ENCODE measurements at regions not wholly inside any gene's neighbourhood (a gene's known extent, or its start where the extent isn't known, plus 50 kb on each side); places are given as distances from the start of the nearest gene placed in this dataset.
"Not testable (repeated sequence)": the region's sequence is repeated elsewhere in the genome, so short reads cannot be mapped to it uniquely, and the experiment has no call there.

GRCh38 chr6:119431799-119432198 lies 82.2 kb upstream of the MAN1A1 start:
- no peak for DNase-seq (ENCODE audit: low read depth in 2 of 2, low spot score in 1 of 2)

- no peak for DNase-seq (ENCODE audit: low read depth in 2 of 2, low spot score in 1 of 2)
These were observed 81.2 kb upstream of the MAN1A1 start for GRCh38 chr6:119430805-119431204.

GRCh38 chr6:119428633-119429032 lies 79.1 kb upstream of the MAN1A1 start:
- no peak for DNase-seq (ENCODE audit: low read depth in 2 of 2, low spot score in 1 of 2)

- no peak for DNase-seq (ENCODE audit: low read depth in 2 of 2, low spot score in 1 of 2)
These were observed 77.1 kb upstream of the MAN1A1 start for GRCh38 chr6:119426619-119427018.

GRCh38 chr6:119423996-119424395 lies 74.4 kb upstream of the MAN1A1 start:
- no peak for DNase-seq (ENCODE audit: low read depth in 2 of 2, low spot score in 1 of 2)

GRCh38 chr6:119418084-119418483 lies 68.5 kb upstream of the MAN1A1 start:
- DNase-seq (ENCODE audit: low read depth in 2 of 2, low spot score in 1 of 2), result not testable (repeated sequence)

- no peak for DNase-seq (ENCODE audit: low read depth in 2 of 2, low spot score in 1 of 2)
These were observed 57.6 kb upstream of the MAN1A1 start for GRCh38 chr6:119407156-119407555.

- not testable (repeated sequence) for DNase-seq (ENCODE audit: low read depth in 2 of 2, low spot score in 1 of 2)
These were observed 55.6 kb upstream of the MAN1A1 start for GRCh38 chr6:119405114-119405513.
